HepG2 (cell line): ENCODE measurements at regions not wholly inside any gene's neighbourhood (a gene's known extent, or its start where the extent isn't known, plus 50 kb on each side); places are given as distances from the start of the nearest gene placed in this dataset.
A peak's percentile ranks its signal among the peaks of the same experiment; 100 is the strongest.

Source experiments
- ATAC-seq: fragments of 200-7000 bp; cut with Tn5 transposase; 3 replicates; pipeline ENCODE4 v1.9.1; 2020; ENCODE audit warnings: mild to moderate bottlenecking, moderate library complexity
- BruUV-seq: library from RNA; stranded (reverse); fragments of 400-500 nt; replicated peaks from 2 replicates; lab custom pipeline; 2021; lab: Mats Ljungman, UMichigan
- CTCF ChIA-PET: fragments of 300-600 bp; formaldehyde crosslinking; extraction: SDS; loops from one replicate; lab custom pipeline; 2021; ENCODE audit warnings: low total read pairs, inconsistent platforms, low intra/inter-chr PET ratio; lab: Yijun Ruan, JAX
- POLR2A ChIA-PET: fragments of 350-600 bp; sonication (Branson Sonifier 250); formaldehyde crosslinking; loops from one replicate; lab custom pipeline; 2020; ENCODE audit warnings: antibody characterized with exemption, inconsistent platforms; lab: Yijun Ruan, JAX
- DNase-seq: peaks from one replicate; pipeline ENCODE4 v3.0.0-alpha.2; 2015; ENCODE audit warnings: low spot score
- FAIRE-seq: peaks from 3 replicates; lab custom pipeline; 2011; peaks lifted over from hg19 to GRCh38; lab: Jason Lieb, UNC
- H2AFZ ChIP-seq: one replicate; pipeline ENCODE4 v1.6.1; 2011; ENCODE audit warnings: low read length, inconsistent platforms
- H3K27ac ChIP-seq: fragments of 300-600 bp; 3 replicates; pipeline ENCODE4 v1.8.0; 2011; ENCODE audit warnings: mixed run types, mild to moderate bottlenecking, mixed read lengths, low read length, inconsistent platforms; ENCODE audit not compliant: insufficient read depth; ENCODE audit errors: extremely low read length
- H3K27me3 ChIP-seq, 2 experiments: fragments of 200-600 bp in 1 of 2; 2 replicates in 1 of 2; 3 replicates in 1 of 2; pipeline versions ENCODE4 v1.6.0 to v1.8.0; 2011; ENCODE audit warnings: low read length in 2 of 2, mild to moderate bottlenecking in 2 of 2, moderate library complexity in 2 of 2, inconsistent platforms in 1 of 2; ENCODE audit not compliant: insufficient read depth in 2 of 2, control insufficient read depth in 1 of 2
- H3K36me3 ChIP-seq, 2 experiments: fragments of 200-600 bp in 1 of 2; replicated peaks in 1 of 2; 2 replicates in 1 of 2; 3 replicates in 1 of 2; pipeline versions ENCODE4 v1.5.1 to v1.8.0; 2011; ENCODE audit warnings: low read length in 2 of 2, inconsistent platforms in 1 of 2; ENCODE audit not compliant: insufficient read depth in 2 of 2, control insufficient read depth in 1 of 2
- H3K4me1 ChIP-seq: 2 replicates; pipeline ENCODE4 v1.5.1; 2012; ENCODE audit warnings: low read length, inconsistent platforms; ENCODE audit not compliant: insufficient read depth
- H3K4me2 ChIP-seq: 2 replicates; pipeline ENCODE4 v1.6.0; 2011; ENCODE audit warnings: low read depth, low read length, inconsistent platforms
- H3K4me3 ChIP-seq, 3 experiments: fragments of 200-600 bp in 1 of 3; sonication (generic), shearing (Covaris generic) in 1 of 3; replicated peaks in 1 of 3; 2 replicates each; pipeline ENCODE4 v1.5.1; 2011 to 2016; ENCODE audit warnings: low read length in 3 of 3, inconsistent platforms in 2 of 3, low read depth in 2 of 3, mild to moderate bottlenecking in 2 of 3, control low read depth in 1 of 3, mixed read lengths in 1 of 3; ENCODE audit not compliant: insufficient read depth in 1 of 3
- H3K79me2 ChIP-seq: one replicate; pipeline ENCODE4 v1.6.1; 2011; ENCODE audit warnings: low read length, inconsistent platforms; ENCODE audit not compliant: insufficient read depth
- H3K9ac ChIP-seq: 2 replicates; pipeline ENCODE4 v1.6.0; 2011; ENCODE audit warnings: mild to moderate bottlenecking, low read depth, low read length, inconsistent platforms; ENCODE audit not compliant: insufficient read depth
- H3K9me3 ChIP-seq: 2 replicates; pipeline ENCODE4 v1.5.1; 2012; ENCODE audit warnings: mild to moderate bottlenecking, low read length
- H4K20me1 ChIP-seq: 2 replicates; pipeline ENCODE4 v1.6.0; 2011; ENCODE audit warnings: inconsistent platforms, mild to moderate bottlenecking, low read length, moderate library complexity; ENCODE audit not compliant: insufficient read depth
- ATRX ChIP-seq: sonication (generic); formaldehyde crosslinking; IDR thresholded peaks from 2 replicates; pipeline ENCODE4 v1.4.0; 2020; ENCODE audit warnings: missing genetic modification reagents, borderline replicate concordance
- BCL6 ChIP-seq: IDR thresholded peaks from 2 replicates; pipeline ENCODE4 v1.6.1; 2016; ENCODE audit warnings: missing genetic modification reagents, missing compliant biosample characterization
- CENPX ChIP-seq: sonication (generic); formaldehyde crosslinking; IDR thresholded peaks from 2 replicates; pipeline ENCODE4 v1.9.0; 2021; ENCODE audit warnings: mild to moderate bottlenecking, missing genetic modification reagents, moderate library complexity
- NFYB ChIP-seq: sonication (generic); formaldehyde crosslinking; IDR thresholded peaks from 2 replicates; pipeline ENCODE4 v1.4.0; 2020; ENCODE audit warnings: missing genetic modification reagents
- SAFB2 ChIP-seq: sonication (generic); formaldehyde crosslinking; IDR thresholded peaks from 2 replicates; pipeline ENCODE4 v1.5.1; 2020; ENCODE audit warnings: missing genetic modification reagents, low read depth, mild to moderate bottlenecking, borderline replicate concordance
- SNAI1 ChIP-seq: sonication (generic); formaldehyde crosslinking; IDR thresholded peaks from 2 replicates; pipeline ENCODE4 v1.5.0; 2020; ENCODE audit warnings: mild to moderate bottlenecking, missing genetic modification reagents, borderline replicate concordance
- TAF1 ChIP-seq: sonication (generic); formaldehyde crosslinking; IDR thresholded peaks from 2 replicates; pipeline ENCODE4 v1.4.0; 2020; ENCODE audit warnings: missing genetic modification reagents
- TOE1 ChIP-seq: sonication (generic); formaldehyde crosslinking; IDR thresholded peaks from 2 replicates; pipeline ENCODE4 v1.4.0; 2020; ENCODE audit warnings: mild to moderate bottlenecking, missing genetic modification reagents
- WGBS: methylation state at CpG from one replicate; pipeline ENCODE4 v1.1.6; 2017; ENCODE audit warnings: low lambda C conversion rate; 5-methylcytosine and 5-hydroxymethylcytosine counted together
- in situ Hi-C: cut with HindIII; loops from 2 replicates; pipeline ENCODE4 v1.10.0; 2017; ENCODE audit warnings: low pct_unique_long_range_greater_than_20kb; ENCODE audit not compliant: extremely low pct_ligation_motif_present
- intact Hi-C: fragments of 100-400 bp; cut with micrococcal nuclease; formaldehyde crosslinking; loops from one replicate; pipeline ENCODE4 v1.10.0; 2022; ENCODE audit not compliant: unreplicated experiment
- TF ChIP-seq, protein P1 (sequence below): sonication (generic); formaldehyde crosslinking; IDR thresholded peaks from 2 replicates; pipeline ENCODE4 v1.8.1; 2023; ENCODE audit warnings: missing genetic modification reagents, mild to moderate bottlenecking, borderline replicate concordance
- TF ChIP-seq, protein P2 (sequence below): sonication (generic); formaldehyde crosslinking; IDR thresholded peaks from 2 replicates; pipeline ENCODE4 v1.4.0; 2020; ENCODE audit warnings: missing genetic modification reagents; ENCODE audit errors: not compliant biosample characterization

GRCh38 chr5:30956251-30956650 is 237.2 kb upstream of the CDH6 start (continued):
- no peak for TF ChIP-seq SNAI1 (CRISPR knock-in tag)
- TF ChIP-seq NFYB = no peak
- TF ChIP-seq, protein P1, sequence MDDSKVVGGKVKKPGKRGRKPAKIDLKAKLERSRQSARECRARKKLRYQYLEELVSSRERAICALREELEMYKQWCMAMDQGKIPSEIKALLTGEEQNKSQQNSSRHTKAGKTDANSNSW (CRISPR knock-in tag) = no peak
- no peak for TF ChIP-seq TAF1 (CRISPR knock-in tag)
- TF ChIP-seq, all 625 proteins: peak for 0

DNA sequence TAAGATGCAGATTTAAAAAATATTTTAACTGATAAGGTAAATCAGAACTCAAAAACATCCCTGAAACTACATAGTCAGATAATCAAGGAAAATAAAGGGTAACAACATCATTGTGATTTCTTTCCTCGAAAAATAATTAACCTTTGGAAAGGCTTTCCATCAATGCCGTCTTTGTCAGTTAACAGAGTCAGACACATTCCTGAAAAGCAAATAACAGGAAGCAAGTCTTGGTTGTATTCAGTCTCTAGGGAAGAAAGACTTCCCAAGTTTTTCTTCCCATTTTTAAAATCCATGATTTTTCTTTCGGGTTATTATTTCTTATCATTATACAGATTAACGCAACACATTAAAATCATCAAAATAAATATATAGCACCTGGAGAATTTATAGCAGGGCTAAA is 256.4 kb upstream of the CDH6 start:
- WGBS = 2% methylated on average over 4 of the region's 4 CpGs
- no peaks in the 10 kb centered on the region for H3K4me1 ChIP-seq
- no peak for DNase-seq
- H3K4me3 ChIP-seq = no peak overlapping the region
- H3K27me3 ChIP-seq = no peaks in the 10 kb centered on the region
- POLR2A ChIA-PET = no interaction called here
- no peak for TF ChIP-seq TOE1 (CRISPR knock-in tag)
- peak; percentile 70 for TF ChIP-seq BCL6 (CRISPR knock-in tag)
- no peak for TF ChIP-seq SAFB2
- TF ChIP-seq, protein P2, sequence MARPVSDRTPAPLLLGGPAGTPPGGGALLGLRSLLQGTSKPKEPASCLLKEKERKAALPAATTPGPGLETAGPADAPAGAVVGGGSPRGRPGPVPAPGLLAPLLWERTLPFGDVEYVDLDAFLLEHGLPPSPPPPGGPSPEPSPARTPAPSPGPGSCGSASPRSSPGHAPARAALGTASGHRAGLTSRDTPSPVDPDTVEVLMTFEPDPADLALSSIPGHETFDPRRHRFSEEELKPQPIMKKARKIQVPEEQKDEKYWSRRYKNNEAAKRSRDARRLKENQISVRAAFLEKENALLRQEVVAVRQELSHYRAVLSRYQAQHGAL = no peak
- TF ChIP-seq ATRX (CRISPR knock-in tag) = no peak
- TF ChIP-seq CENPX (CRISPR knock-in tag) = no peak
- TF ChIP-seq, all 625 proteins: peak for 1
- CTCF ChIA-PET = no interaction called here
- no peaks in the 10 kb centered on the region for H3K79me2 ChIP-seq
- no peak overlapping the region for H2AFZ ChIP-seq
- BruUV-seq = no TSS peak
- H3K9ac ChIP-seq = no peak overlapping the region
- no peaks in the 10 kb centered on the region for H3K9me3 ChIP-seq
- H3K27ac ChIP-seq = no peak overlapping the region
- H4K20me1 ChIP-seq = no peaks in the 10 kb centered on the region
- ATAC-seq (no peak), FAIRE-seq (no peak)
- in situ Hi-C loops = no loop called here
- H3K4me2 ChIP-seq = no peak overlapping the region
- H3K36me3 ChIP-seq = no peaks in the 10 kb centered on the region
- intact Hi-C loops = no loop called here
